GM12878 (cell line): ENCODE measurements at regions not wholly inside any gene's neighbourhood (a gene's known extent, or its start where the extent isn't known, plus 50 kb on each side); places are given as distances from the start of the nearest gene placed in this dataset.

Experiments used
- ATAC-seq: fragments of 200-7000 bp; cut with Tn5 transposase; 3 replicates; pipeline ENCODE4 v1.9.1; 2020; ENCODE audit warnings: mild to moderate bottlenecking, moderate library complexity
- BruUV-seq: library from RNA; stranded (reverse); fragments of 400-500 nt; replicated peaks from 2 replicates; lab custom pipeline; 2021; lab: Mats Ljungman, UMichigan
- CTCF ChIA-PET: fragments of 300-600 bp; sonication (Branson Sonifier 250); formaldehyde crosslinking; extraction: SDS; loops from one replicate; lab custom pipeline; 2021; ENCODE audit warnings: inconsistent platforms; lab: Yijun Ruan, JAX
- POLR2A ChIA-PET: fragments of 350-600 bp; formaldehyde crosslinking; extraction: SDS; loops from one replicate; lab custom pipeline; 2021; ENCODE audit warnings: inconsistent platforms; lab: Charles Lee
- RAD21 ChIA-PET: fragments of 300-600 bp; sonication (Branson Sonifier 250); formaldehyde crosslinking; loops from one replicate; lab custom pipeline; 2023; ENCODE audit warnings: antibody characterized with exemption; ENCODE audit not compliant: unreplicated experiment; lab: Charles Lee
- SMC1A ChIA-PET: fragments of 300-600 bp; sonication (Branson Sonifier 250); formaldehyde crosslinking; loops from one replicate; lab custom pipeline; 2023; ENCODE audit not compliant: unreplicated experiment, uncharacterized antibody; lab: Charles Lee
- DNase-seq: peaks from one replicate; pipeline ENCODE4 v3.0.0-alpha.2; 2011; ENCODE audit warnings: low read depth, low spot score
- FAIRE-seq: peaks from 3 replicates; lab custom pipeline; 2011; peaks lifted over from hg19 to GRCh38; lab: Jason Lieb, UNC
- H2AFZ ChIP-seq: 2 replicates; pipeline ENCODE4 v1.6.0; 2011; ENCODE audit warnings: low read depth, low read length, control low read depth; ENCODE audit not compliant: control insufficient read depth
- H3K27ac ChIP-seq: 2 replicates; pipeline ENCODE4 v1.5.1; 2011; ENCODE audit warnings: control low read depth; ENCODE audit not compliant: control insufficient read depth, insufficient read depth
- H3K27me3 ChIP-seq, 2 experiments: replicated peaks in 1 of 2; 2 replicates each; pipeline versions ENCODE4 v1.6.0 to v1.6.1; 2011; ENCODE audit warnings: low read length in 1 of 2; ENCODE audit not compliant: control insufficient read depth in 2 of 2, insufficient read depth in 2 of 2
- H3K36me3 ChIP-seq, 2 experiments: 2 replicates each; pipeline ENCODE4 v1.5.1; 2011; ENCODE audit warnings: low read length in 1 of 2; ENCODE audit not compliant: control insufficient read depth in 2 of 2, insufficient read depth in 2 of 2
- H3K4me1 ChIP-seq: 2 replicates; pipeline ENCODE4 v1.6.1; 2011; ENCODE audit warnings: mild to moderate bottlenecking, low read length, moderate library complexity, mixed read lengths; ENCODE audit not compliant: control insufficient read depth, insufficient read depth
- H3K4me2 ChIP-seq: 2 replicates; pipeline ENCODE4 v1.6.0; 2011; ENCODE audit warnings: control low read depth; ENCODE audit not compliant: control insufficient read depth, insufficient read depth
- H3K4me3 ChIP-seq: fragments of 200-600 bp; sonication (generic); 2 replicates; pipeline ENCODE4 v1.5.1; 2016
- H3K79me2 ChIP-seq: 2 replicates; pipeline ENCODE4 v1.6.0; 2011; ENCODE audit warnings: low read length; ENCODE audit not compliant: control insufficient read depth, insufficient read depth
- H3K9ac ChIP-seq: 2 replicates; pipeline ENCODE4 v1.8.0; 2011; ENCODE audit warnings: low read length, control low read depth, mixed read lengths; ENCODE audit not compliant: control insufficient read depth, insufficient read depth
- H3K9me3 ChIP-seq: replicated peaks from 3 replicates; pipeline ENCODE4 v1.5.1; 2011; ENCODE audit warnings: mild to moderate bottlenecking, low read length; ENCODE audit not compliant: control insufficient read depth, insufficient read depth
- H4K20me1 ChIP-seq: 2 replicates; pipeline ENCODE4 v1.6.0; 2011; ENCODE audit not compliant: control insufficient read depth, insufficient read depth
- BCL11A ChIP-seq: IDR thresholded peaks from 2 replicates; pipeline ENCODE4 v1.6.1; 2011; ENCODE audit warnings: low read depth, low read length
- CHD2 ChIP-seq: IDR thresholded peaks from 2 replicates; pipeline ENCODE4 v1.6.1; 2011; ENCODE audit warnings: low read depth, low read length, improper control_type of control experiment, borderline replicate concordance
- GATAD2B ChIP-seq: fragments of 450-650 bp; conservative IDR thresholded peaks from 2 replicates; pipeline ENCODE4 v1.6.1; 2017; ENCODE audit warnings: low read depth, mild to moderate bottlenecking, moderate library complexity
- SMARCA5 ChIP-seq: fragments of 450-650 bp; IDR thresholded peaks from 2 replicates; pipeline ENCODE4 v1.6.1; 2017; ENCODE audit warnings: mild to moderate bottlenecking
- SREBF1 ChIP-seq: IDR thresholded peaks from 2 replicates; pipeline ENCODE4 v1.6.1; 2012; ENCODE audit warnings: mild to moderate bottlenecking, low read length
- SREBF2 ChIP-seq: IDR thresholded peaks from 2 replicates; pipeline ENCODE4 v1.6.1; 2012; ENCODE audit warnings: mild to moderate bottlenecking, low read length
- TARDBP ChIP-seq: IDR thresholded peaks from 2 replicates; pipeline ENCODE4 v1.6.1; 2016; ENCODE audit warnings: borderline replicate concordance
- ZNF274 ChIP-seq: IDR thresholded peaks from one replicate; pipeline ENCODE4 v1.8.0; 2011; ENCODE audit not compliant: insufficient read length, insufficient read depth
- WGBS: methylation state at CpG from one replicate; pipeline ENCODE4 v1.1.6; 2016; ENCODE audit warnings: low lambda C conversion rate; ENCODE audit not compliant: insufficient replicate concordance, insufficient coverage; ENCODE audit errors: missing lambda C conversion rate; 5-methylcytosine and 5-hydroxymethylcytosine counted together
- in situ Hi-C: fragments of 300-500 bp; cut with MboI; formaldehyde crosslinking; loops from 9 replicates; pipeline ENCODE4 v1.14.3; 2018; ENCODE audit warnings: mixed read lengths
- intact Hi-C: fragments of 100-400 bp; cut with micrococcal nuclease; formaldehyde crosslinking; loops from one replicate; pipeline ENCODE4 v1.14.2; 2022; ENCODE audit not compliant: unreplicated experiment
- TF ChIP-seq, protein P1 (sequence below): IDR thresholded peaks from 2 replicates; pipeline ENCODE4 v1.6.1; 2012; ENCODE audit warnings: improper control_type of control experiment, low read depth, low read length; ENCODE audit not compliant: insufficient replicate concordance
- TF ChIP-seq, protein P2 (sequence below): fragments of 450-650 bp; IDR thresholded peaks from 2 replicates; pipeline ENCODE4 v1.6.1; 2016; ENCODE audit warnings: mild to moderate bottlenecking, moderate library complexity, borderline replicate concordance
- TF ChIP-seq, protein P3 (sequence below): IDR thresholded peaks from 2 replicates; pipeline ENCODE4 v1.6.1; 2011; ENCODE audit warnings: mild to moderate bottlenecking, low read depth, low read length, moderate library complexity; ENCODE audit not compliant: insufficient replicate concordance
- TF ChIP-seq, protein P4 (sequence below): fragments of 450-650 bp; IDR thresholded peaks from 2 replicates; pipeline ENCODE4 v1.6.1; 2017; ENCODE audit warnings: antibody characterized with exemption, mild to moderate bottlenecking, moderate library complexity

DNA sequence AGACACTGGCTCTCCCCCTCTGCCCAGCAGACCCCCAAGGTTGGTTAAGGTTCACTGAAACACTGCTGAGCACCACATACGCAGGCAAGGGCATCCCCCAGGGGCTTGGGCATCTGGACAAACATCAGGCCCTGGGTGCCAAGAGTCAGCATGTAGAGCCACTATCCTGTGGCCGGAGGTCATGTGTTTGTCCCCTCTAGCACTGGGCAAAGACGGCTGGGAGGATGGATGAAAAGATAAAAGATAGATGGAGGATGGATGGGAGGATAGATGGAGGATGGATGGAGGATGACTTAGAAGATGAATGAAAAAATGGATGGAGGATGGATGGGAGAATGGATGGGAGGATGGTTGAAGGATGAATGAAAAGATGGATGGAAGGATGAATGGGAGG lies 216.8 kb upstream of the IER5L start:
- WGBS = 36% methylated on average over 3 of the region's 3 CpGs
- no peak for ATAC-seq
- TF ChIP-seq SMARCA5 (no peak), TARDBP (no peak), SREBF2 (no peak), ZNF274 (no peak), GATAD2B (no peak), CHD2 (no peak), SREBF1 (no peak), BCL11A (no peak)
- TF ChIP-seq, protein P1, sequence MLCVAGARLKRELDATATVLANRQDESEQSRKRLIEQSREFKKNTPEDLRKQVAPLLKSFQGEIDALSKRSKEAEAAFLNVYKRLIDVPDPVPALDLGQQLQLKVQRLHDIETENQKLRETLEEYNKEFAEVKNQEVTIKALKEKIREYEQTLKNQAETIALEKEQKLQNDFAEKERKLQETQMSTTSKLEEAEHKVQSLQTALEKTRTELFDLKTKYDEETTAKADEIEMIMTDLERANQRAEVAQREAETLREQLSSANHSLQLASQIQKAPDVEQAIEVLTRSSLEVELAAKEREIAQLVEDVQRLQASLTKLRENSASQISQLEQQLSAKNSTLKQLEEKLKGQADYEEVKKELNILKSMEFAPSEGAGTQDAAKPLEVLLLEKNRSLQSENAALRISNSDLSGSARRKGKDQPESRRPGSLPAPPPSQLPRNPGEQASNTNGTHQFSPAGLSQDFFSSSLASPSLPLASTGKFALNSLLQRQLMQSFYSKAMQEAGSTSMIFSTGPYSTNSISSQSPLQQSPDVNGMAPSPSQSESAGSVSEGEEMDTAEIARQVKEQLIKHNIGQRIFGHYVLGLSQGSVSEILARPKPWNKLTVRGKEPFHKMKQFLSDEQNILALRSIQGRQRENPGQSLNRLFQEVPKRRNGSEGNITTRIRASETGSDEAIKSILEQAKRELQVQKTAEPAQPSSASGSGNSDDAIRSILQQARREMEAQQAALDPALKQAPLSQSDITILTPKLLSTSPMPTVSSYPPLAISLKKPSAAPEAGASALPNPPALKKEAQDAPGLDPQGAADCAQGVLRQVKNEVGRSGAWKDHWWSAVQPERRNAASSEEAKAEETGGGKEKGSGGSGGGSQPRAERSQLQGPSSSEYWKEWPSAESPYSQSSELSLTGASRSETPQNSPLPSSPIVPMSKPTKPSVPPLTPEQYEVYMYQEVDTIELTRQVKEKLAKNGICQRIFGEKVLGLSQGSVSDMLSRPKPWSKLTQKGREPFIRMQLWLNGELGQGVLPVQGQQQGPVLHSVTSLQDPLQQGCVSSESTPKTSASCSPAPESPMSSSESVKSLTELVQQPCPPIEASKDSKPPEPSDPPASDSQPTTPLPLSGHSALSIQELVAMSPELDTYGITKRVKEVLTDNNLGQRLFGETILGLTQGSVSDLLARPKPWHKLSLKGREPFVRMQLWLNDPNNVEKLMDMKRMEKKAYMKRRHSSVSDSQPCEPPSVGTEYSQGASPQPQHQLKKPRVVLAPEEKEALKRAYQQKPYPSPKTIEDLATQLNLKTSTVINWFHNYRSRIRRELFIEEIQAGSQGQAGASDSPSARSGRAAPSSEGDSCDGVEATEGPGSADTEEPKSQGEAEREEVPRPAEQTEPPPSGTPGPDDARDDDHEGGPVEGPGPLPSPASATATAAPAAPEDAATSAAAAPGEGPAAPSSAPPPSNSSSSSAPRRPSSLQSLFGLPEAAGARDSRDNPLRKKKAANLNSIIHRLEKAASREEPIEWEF = no peak
- TF ChIP-seq, protein P2, sequence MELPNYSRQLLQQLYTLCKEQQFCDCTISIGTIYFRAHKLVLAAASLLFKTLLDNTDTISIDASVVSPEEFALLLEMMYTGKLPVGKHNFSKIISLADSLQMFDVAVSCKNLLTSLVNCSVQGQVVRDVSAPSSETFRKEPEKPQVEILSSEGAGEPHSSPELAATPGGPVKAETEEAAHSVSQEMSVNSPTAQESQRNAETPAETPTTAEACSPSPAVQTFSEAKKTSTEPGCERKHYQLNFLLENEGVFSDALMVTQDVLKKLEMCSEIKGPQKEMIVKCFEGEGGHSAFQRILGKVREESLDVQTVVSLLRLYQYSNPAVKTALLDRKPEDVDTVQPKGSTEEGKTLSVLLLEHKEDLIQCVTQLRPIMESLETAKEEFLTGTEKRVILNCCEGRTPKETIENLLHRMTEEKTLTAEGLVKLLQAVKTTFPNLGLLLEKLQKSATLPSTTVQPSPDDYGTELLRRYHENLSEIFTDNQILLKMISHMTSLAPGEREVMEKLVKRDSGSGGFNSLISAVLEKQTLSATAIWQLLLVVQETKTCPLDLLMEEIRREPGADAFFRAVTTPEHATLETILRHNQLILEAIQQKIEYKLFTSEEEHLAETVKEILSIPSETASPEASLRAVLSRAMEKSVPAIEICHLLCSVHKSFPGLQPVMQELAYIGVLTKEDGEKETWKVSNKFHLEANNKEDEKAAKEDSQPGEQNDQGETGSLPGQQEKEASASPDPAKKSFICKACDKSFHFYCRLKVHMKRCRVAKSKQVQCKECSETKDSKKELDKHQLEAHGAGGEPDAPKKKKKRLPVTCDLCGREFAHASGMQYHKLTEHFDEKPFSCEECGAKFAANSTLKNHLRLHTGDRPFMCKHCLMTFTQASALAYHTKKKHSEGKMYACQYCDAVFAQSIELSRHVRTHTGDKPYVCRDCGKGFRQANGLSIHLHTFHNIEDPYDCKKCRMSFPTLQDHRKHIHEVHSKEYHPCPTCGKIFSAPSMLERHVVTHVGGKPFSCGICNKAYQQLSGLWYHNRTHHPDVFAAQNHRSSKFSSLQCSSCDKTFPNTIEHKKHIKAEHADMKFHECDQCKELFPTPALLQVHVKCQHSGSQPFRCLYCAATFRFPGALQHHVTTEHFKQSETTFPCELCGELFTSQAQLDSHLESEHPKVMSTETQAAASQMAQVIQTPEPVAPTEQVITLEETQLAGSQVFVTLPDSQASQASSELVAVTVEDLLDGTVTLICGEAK = no peak
- TF ChIP-seq, protein P3, sequence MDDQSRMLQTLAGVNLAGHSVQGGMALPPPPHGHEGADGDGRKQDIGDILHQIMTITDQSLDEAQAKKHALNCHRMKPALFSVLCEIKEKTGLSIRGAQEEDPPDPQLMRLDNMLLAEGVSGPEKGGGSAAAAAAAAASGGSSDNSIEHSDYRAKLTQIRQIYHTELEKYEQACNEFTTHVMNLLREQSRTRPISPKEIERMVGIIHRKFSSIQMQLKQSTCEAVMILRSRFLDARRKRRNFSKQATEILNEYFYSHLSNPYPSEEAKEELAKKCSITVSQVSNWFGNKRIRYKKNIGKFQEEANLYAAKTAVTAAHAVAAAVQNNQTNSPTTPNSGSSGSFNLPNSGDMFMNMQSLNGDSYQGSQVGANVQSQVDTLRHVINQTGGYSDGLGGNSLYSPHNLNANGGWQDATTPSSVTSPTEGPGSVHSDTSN = no peak
- TF ChIP-seq, protein P4, sequence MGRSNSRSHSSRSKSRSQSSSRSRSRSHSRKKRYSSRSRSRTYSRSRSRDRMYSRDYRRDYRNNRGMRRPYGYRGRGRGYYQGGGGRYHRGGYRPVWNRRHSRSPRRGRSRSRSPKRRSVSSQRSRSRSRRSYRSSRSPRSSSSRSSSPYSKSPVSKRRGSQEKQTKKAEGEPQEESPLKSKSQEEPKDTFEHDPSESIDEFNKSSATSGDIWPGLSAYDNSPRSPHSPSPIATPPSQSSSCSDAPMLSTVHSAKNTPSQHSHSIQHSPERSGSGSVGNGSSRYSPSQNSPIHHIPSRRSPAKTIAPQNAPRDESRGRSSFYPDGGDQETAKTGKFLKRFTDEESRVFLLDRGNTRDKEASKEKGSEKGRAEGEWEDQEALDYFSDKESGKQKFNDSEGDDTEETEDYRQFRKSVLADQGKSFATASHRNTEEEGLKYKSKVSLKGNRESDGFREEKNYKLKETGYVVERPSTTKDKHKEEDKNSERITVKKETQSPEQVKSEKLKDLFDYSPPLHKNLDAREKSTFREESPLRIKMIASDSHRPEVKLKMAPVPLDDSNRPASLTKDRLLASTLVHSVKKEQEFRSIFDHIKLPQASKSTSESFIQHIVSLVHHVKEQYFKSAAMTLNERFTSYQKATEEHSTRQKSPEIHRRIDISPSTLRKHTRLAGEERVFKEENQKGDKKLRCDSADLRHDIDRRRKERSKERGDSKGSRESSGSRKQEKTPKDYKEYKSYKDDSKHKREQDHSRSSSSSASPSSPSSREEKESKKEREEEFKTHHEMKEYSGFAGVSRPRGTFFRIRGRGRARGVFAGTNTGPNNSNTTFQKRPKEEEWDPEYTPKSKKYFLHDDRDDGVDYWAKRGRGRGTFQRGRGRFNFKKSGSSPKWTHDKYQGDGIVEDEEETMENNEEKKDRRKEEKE = no peak

More for the DNA sequence above, 216.8 kb upstream of the IER5L start:
- no peaks in the 10 kb centered on the region for H3K36me3 ChIP-seq
- H2AFZ ChIP-seq = no peak overlapping the region
- no peaks in the 10 kb centered on the region for H3K79me2 ChIP-seq
- RAD21 ChIA-PET = no interaction called here
- POLR2A ChIA-PET = no interaction called here
- DNase-seq = no peak
- intact Hi-C loops = no loop called here
- H3K4me3 ChIP-seq = no peak overlapping the region
- H3K27ac ChIP-seq = no peak overlapping the region
- BruUV-seq = no TSS peak
- no peaks in the 10 kb centered on the region for H3K9me3 ChIP-seq
- H3K9ac ChIP-seq = no peak overlapping the region
- H3K4me2 ChIP-seq = no peak overlapping the region
- CTCF ChIA-PET = no interaction called here
- SMC1A ChIA-PET = no interaction called here
- H3K4me1 ChIP-seq = no peaks in the 10 kb centered on the region; the same call in 1 of the 2 replicates
- in situ Hi-C loops = no loop called here
- no peaks in the 10 kb centered on the region for H3K27me3 ChIP-seq
- no peak for FAIRE-seq
- no peaks in the 10 kb centered on the region for H4K20me1 ChIP-seq
